ENCODE measurements at regions not wholly inside any gene's neighbourhood (a gene's known extent, or its start where the extent isn't known, plus 50 kb on each side); places are given as distances from the start of the nearest gene placed in this dataset.

- H3K4me3 ChIP-seq (ENCODE audit: low read depth, low read length): no peak overlapping the region
- in situ Hi-C loops (cut with HindIII; ENCODE audit: low sequenced_read_pairs): no loop called here
- DNase-seq (ENCODE audit: low read depth, low spot score): no peak
- TF ChIP-seq CTCF (IDR thresholded peaks at IDR 0.05; ENCODE audit: low read depth, low read length): no peak
Observed at GRCh38 chr17:5830921-5831320, 239.3 kb upstream of the WSCD1 start.

- in situ Hi-C loops (cut with HindIII; ENCODE audit: low sequenced_read_pairs): no loop called here
- no peak overlapping the region for H3K4me3 ChIP-seq (ENCODE audit: low read depth, low read length)
- peak; percentile 74 for DNase-seq (ENCODE audit: low read depth, low spot score)
- TF ChIP-seq CTCF (IDR thresholded peaks at IDR 0.05; ENCODE audit: low read depth, low read length): no peak
Observed at GRCh38 chr17:5832886-5833285, 237.3 kb upstream of the WSCD1 start.

- peak; percentile 43 for DNase-seq (ENCODE audit: low read depth, low spot score)
- in situ Hi-C loops (cut with HindIII; ENCODE audit: low sequenced_read_pairs): no loop called here
- H3K4me3 ChIP-seq (ENCODE audit: low read depth, low read length): no peak overlapping the region
- TF ChIP-seq CTCF (IDR thresholded peaks at IDR 0.05; ENCODE audit: low read depth, low read length): no peak
Observed at GRCh38 chr17:5837055-5837491, 233.1 kb upstream of the WSCD1 start.

GRCh38 chr17:5838661-5839300 lies 231.4 kb upstream of the WSCD1 start:
- in situ Hi-C loops (cut with HindIII; ENCODE audit: low sequenced_read_pairs): no loop called here
- DNase-seq (ENCODE audit: low read depth, low spot score): no peak
- no peak for TF ChIP-seq CTCF (IDR thresholded peaks at IDR 0.05; ENCODE audit: low read depth, low read length)
- H3K4me3 ChIP-seq (ENCODE audit: low read depth, low read length): no peak overlapping the region

- no peak for TF ChIP-seq CTCF (IDR thresholded peaks at IDR 0.05; ENCODE audit: low read depth, low read length)
- in situ Hi-C loops (cut with HindIII; ENCODE audit: low sequenced_read_pairs): no loop called here
- H3K4me3 ChIP-seq (ENCODE audit: low read depth, low read length): no peak overlapping the region
- DNase-seq (ENCODE audit: low read depth, low spot score): no peak
Observed at GRCh38 chr17:5840811-5841446, 229.2 kb upstream of the WSCD1 start.

- no peak for TF ChIP-seq CTCF (IDR thresholded peaks at IDR 0.05; ENCODE audit: low read depth, low read length)
- in situ Hi-C loops (cut with HindIII; ENCODE audit: low sequenced_read_pairs): no loop called here
- no peak for DNase-seq (ENCODE audit: low read depth, low spot score)
- H3K4me3 ChIP-seq (ENCODE audit: low read depth, low read length): no peak overlapping the region
Observed at GRCh38 chr17:5841862-5842261, 228.3 kb upstream of the WSCD1 start.

All from astrocyte of the spinal cord (primary cell).